ENCODE measurements at regions not wholly inside any gene's neighbourhood (a gene's known extent, or its start where the extent isn't known, plus 50 kb on each side); places are given as distances from the start of the nearest gene placed in this dataset.

GRCh38 chr14:100653409-100653808 is 66.2 kb upstream of the BEGAIN start:
- H3K4me1 ChIP-seq: peaks cover 12 to 32% (median 16%) of the 10 kb centered on the region in 3 donors
- FAIRE-seq (no peak), DNase-seq (peak in 1 of 6 donors; percentile 33), ATAC-seq (no peak)
- no peaks in the 10 kb centered on the region for H3K27me3 ChIP-seq
- intact Hi-C loops (cut with DNase I): loop anchor here in 2 of 3 donors (5.0 to 10.0 kb wide), 3 partner anchors 226 to 271 kb away; no protein-coding TSS in a partner anchor
- WGBS, 2 donors: 77 to 81% methylated on average over 15 of the region's 15 CpGs
- no peak overlapping the region for H3K4me3 ChIP-seq
- peak in 1 of 4 donors; percentile 16 for TF ChIP-seq CTCF (IDR thresholded peaks at IDR 0.05)
- H3K36me3 ChIP-seq: no peaks in the 10 kb centered on the region
- H3K27ac ChIP-seq: no peak overlapping the region
- no peaks in the 10 kb centered on the region for H3K9me3 ChIP-seq

- peak overlapping the region in 2 of 4 donors; percentile 21 to 29 for H3K4me3 ChIP-seq
- no peaks in the 10 kb centered on the region for H3K36me3 ChIP-seq
- ATAC-seq (peak in 3 of 4 donors; percentile 20 to 35 (median 29)), FAIRE-seq (no peak), DNase-seq (no peak)
- WGBS, 2 donors: 47 to 51% methylated on average over 21 of the region's 21 CpGs
- no peak overlapping the region for H3K27ac ChIP-seq
- H3K4me1 ChIP-seq: peaks cover 10 to 23% (median 10%) of the 10 kb centered on the region in 3 donors
- no peaks in the 10 kb centered on the region for H3K27me3 ChIP-seq
- intact Hi-C loops (cut with DNase I): loop anchor here in 2 of 3 donors (5.0 to 10.0 kb wide), 3 partner anchors 227 to 272 kb away; no protein-coding TSS in a partner anchor
- no peak for TF ChIP-seq CTCF (IDR thresholded peaks at IDR 0.05)
- no peaks in the 10 kb centered on the region for H3K9me3 ChIP-seq
These were observed 67.0 kb upstream of the BEGAIN start for GRCh38 chr14:100654025-100654813.

- peak; percentile 56 to 87 (median 76) for TF ChIP-seq CTCF (IDR thresholded peaks at IDR 0.05)
- intact Hi-C loops (cut with DNase I): loop anchor here in 2 of 3 donors (5.0 to 10.0 kb wide), 3 partner anchors 228 to 273 kb away; no protein-coding TSS in a partner anchor
- Histone ChIP-seq H3K36me3 (no peaks in the 10 kb centered on the region), H3K27ac (no peak overlapping the region), H3K9me3 (no peaks in the 10 kb centered on the region), H3K4me3 (peak overlapping the region in 2 of 4 donors; percentile 21 to 29), H3K27me3 (no peaks in the 10 kb centered on the region), H3K4me1 (peaks cover 10 to 17% (median 10%) of the 10 kb centered on the region in 3 donors)
- DNase-seq (peak; percentile 41 to 90 (median 74)), FAIRE-seq (no peak), ATAC-seq (peak; percentile 69 to 87 (median 85))
- WGBS, 2 donors: 25% methylated on average over 42 to 43 of the region's 43 CpGs
These were observed 67.9 kb upstream of the BEGAIN start for GRCh38 chr14:100654814-100655740.

GRCh38 chr14:100655741-100656085 is 68.5 kb upstream of the BEGAIN start:
- Histone ChIP-seq H3K4me1 (peaks cover 10 to 17% (median 10%) of the 10 kb centered on the region in 3 donors), H3K27me3 (no peaks in the 10 kb centered on the region), H3K9me3 (no peaks in the 10 kb centered on the region), H3K36me3 (no peaks in the 10 kb centered on the region), H3K27ac (no peak overlapping the region), H3K4me3 (no peak overlapping the region)
- WGBS, 2 donors: 90 to 95% methylated on average over 2 of the region's 2 CpGs
- ATAC-seq (no peak), FAIRE-seq (no peak), DNase-seq (peak in 1 of 6 donors; percentile 44)
- intact Hi-C loops (cut with DNase I): loop anchor here in 1 of 3 donors (10.0 kb wide), 1 partner anchor 271 kb away; no protein-coding TSS in a partner anchor
- no peak for TF ChIP-seq CTCF (IDR thresholded peaks at IDR 0.05)

Measured in pancreas (tissue), 10 donors.